ENCODE measurements at regions not wholly inside any gene's neighbourhood (a gene's known extent, or its start where the extent isn't known, plus 50 kb on each side); places are given as distances from the start of the nearest gene placed in this dataset.

DNA sequence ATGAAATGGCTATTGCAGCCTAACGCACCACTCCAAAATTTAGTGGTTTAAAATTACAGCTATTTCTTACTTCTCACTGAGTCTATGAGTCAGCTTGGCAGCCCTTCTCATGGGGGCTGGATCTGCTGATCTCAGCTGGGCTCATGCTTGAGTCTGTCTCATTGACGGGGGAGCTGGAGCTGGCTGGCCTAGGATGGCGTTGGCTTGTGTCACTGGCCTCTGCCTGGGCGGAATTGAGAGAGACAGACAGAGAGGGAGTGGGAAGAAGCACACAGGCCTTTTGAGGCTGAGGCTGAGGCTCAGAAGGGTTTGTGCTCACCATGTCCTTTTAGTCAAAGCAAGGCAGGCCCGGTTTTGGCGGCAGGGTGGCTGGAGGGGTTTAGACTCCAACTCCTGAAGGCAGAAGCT lies 412.1 kb upstream of the MYT1L start:
- no peak overlapping the region for H3K4me2 ChIP-seq
- TF ChIP-seq EZH2 (IDR thresholded peaks at IDR 0.05; ENCODE audit: low read depth), result no peak
- TF ChIP-seq, protein P1, sequence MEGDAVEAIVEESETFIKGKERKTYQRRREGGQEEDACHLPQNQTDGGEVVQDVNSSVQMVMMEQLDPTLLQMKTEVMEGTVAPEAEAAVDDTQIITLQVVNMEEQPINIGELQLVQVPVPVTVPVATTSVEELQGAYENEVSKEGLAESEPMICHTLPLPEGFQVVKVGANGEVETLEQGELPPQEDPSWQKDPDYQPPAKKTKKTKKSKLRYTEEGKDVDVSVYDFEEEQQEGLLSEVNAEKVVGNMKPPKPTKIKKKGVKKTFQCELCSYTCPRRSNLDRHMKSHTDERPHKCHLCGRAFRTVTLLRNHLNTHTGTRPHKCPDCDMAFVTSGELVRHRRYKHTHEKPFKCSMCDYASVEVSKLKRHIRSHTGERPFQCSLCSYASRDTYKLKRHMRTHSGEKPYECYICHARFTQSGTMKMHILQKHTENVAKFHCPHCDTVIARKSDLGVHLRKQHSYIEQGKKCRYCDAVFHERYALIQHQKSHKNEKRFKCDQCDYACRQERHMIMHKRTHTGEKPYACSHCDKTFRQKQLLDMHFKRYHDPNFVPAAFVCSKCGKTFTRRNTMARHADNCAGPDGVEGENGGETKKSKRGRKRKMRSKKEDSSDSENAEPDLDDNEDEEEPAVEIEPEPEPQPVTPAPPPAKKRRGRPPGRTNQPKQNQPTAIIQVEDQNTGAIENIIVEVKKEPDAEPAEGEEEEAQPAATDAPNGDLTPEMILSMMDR (conservative IDR thresholded peaks at IDR 0.05), result no peak
- H3F3A ChIP-seq (ENCODE audit: insufficient read depth, low read depth), result no peaks in the 10 kb centered on the region
- H3K27ac ChIP-seq, result no peak overlapping the region
- intact Hi-C loops (cut with micrococcal nuclease; ENCODE audit: unreplicated experiment), result no loop called here
- peaks cover 92% of the 10 kb centered on the region for H3K27me3 ChIP-seq (ENCODE audit: insufficient read depth, low read depth)
- no peak for DNase-seq
- H2AFZ ChIP-seq, result no peak overlapping the region
- no peaks in the 10 kb centered on the region for H4K20me1 ChIP-seq (ENCODE audit: insufficient read depth)
- no peaks in the 10 kb centered on the region for H3K36me3 ChIP-seq (ENCODE audit: low read depth)
- H3K4me1 ChIP-seq (replicated peaks; ENCODE audit: insufficient read depth), result no peaks in the 10 kb centered on the region
- H3K79me2 ChIP-seq (ENCODE audit: low read depth), result no peaks in the 10 kb centered on the region
- BruUV-seq (replicated peaks), result no TSS peak
- CTCF ChIA-PET, result interaction anchor here (0.6 kb wide), 1 partner anchor 1316 kb away, joined by 6 read pairs; no protein-coding TSS in a partner anchor
- H3K9me2 ChIP-seq (ENCODE audit: insufficient read depth), result no peaks in the 10 kb centered on the region
- POLR2A ChIA-PET (ENCODE audit: unreplicated experiment), result no interaction called here
- H3K9me3 ChIP-seq (ENCODE audit: insufficient read depth, low read depth), result no peaks in the 10 kb centered on the region
- no peak overlapping the region for H3K4me3 ChIP-seq

DNA sequence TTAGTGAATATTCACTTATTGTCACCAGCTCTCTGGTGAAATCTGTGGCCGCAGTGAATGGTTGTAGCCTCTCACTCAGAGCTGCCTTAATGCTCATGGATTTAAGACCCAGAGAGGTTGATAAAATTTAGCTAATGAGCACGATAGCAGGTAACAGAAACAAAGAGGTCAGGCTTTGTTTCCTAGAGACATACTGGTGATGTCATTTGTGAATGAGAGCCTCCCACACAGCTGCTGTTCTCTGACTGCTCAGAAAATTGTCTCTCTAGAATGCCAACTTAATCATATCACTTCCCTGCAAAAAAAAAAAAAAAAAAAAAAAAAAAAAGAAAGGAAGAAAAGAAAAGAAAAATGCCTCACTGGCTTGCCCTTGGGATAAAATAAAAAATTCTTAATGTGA lies 411.7 kb upstream of the MYT1L start:
- Histone ChIP-seq H3K4me1 (replicated peaks; ENCODE audit: insufficient read depth) (no peaks in the 10 kb centered on the region), H3K36me3 (ENCODE audit: low read depth) (no peaks in the 10 kb centered on the region), H3K4me3 (no peak overlapping the region), H4K20me1 (ENCODE audit: insufficient read depth) (no peaks in the 10 kb centered on the region), H3K9me2 (ENCODE audit: insufficient read depth) (no peaks in the 10 kb centered on the region), H3K27ac (no peak overlapping the region), H3K79me2 (ENCODE audit: low read depth) (no peaks in the 10 kb centered on the region), H3K27me3 (ENCODE audit: insufficient read depth, low read depth) (peaks cover 92% of the 10 kb centered on the region), H3F3A (ENCODE audit: insufficient read depth, low read depth) (no peaks in the 10 kb centered on the region), H2AFZ (no peak overlapping the region), H3K9me3 (ENCODE audit: insufficient read depth, low read depth) (no peaks in the 10 kb centered on the region), H3K4me2 (no peak overlapping the region)
- TF ChIP-seq, protein P1 (conservative IDR thresholded peaks at IDR 0.05), result no peak
- DNase-seq, result no peak
- no TSS peak for BruUV-seq (replicated peaks)
- ChIA-PET POLR2A (ENCODE audit: unreplicated experiment) (no interaction called here), CTCF (interaction anchor here (0.6 kb wide), 1 partner anchor 1317 kb away, joined by 6 read pairs; no protein-coding TSS in a partner anchor)
- intact Hi-C loops (cut with micrococcal nuclease; ENCODE audit: unreplicated experiment), result no loop called here

DNA sequence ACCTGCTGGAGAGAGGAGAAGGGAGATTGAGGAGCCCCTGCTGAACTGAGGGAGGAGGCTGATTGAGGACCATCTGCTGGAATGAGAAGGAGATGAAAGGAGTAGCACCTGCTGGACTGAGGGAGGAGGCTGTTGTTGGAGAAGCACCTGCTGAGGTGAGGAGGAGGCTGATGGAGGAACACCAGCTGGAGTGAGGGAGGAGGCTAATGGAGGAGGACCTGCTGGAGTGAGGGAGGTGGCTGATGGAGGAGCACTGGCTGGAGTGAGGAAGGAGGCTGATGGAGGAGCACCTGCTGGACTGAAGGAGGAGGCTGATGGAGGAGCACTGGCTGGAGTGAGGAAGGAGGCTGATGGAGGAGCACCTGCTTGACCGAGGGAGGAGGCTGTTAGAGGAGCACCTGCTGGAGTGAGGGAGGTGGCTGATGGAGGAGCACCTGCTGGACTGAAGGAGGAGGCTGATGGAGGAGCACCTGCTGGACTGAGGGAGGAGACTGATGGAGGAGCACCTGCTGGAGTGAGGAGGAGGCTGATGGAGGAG lies 409.2 kb upstream of the MYT1L start:
- POLR2A ChIA-PET (ENCODE audit: unreplicated experiment), result interaction anchor here (0.7 kb wide), 1 partner anchor 33 kb away, joined by 14 read pairs; no protein-coding TSS in a partner anchor
- CTCF ChIA-PET, result no interaction called here
- no peak overlapping the region for H2AFZ ChIP-seq
- BruUV-seq (replicated peaks), result no TSS peak
- no peaks in the 10 kb centered on the region for H3K36me3 ChIP-seq (ENCODE audit: low read depth)
- intact Hi-C loops (cut with micrococcal nuclease; ENCODE audit: unreplicated experiment), result no loop called here
- H3K4me2 ChIP-seq, result no peak overlapping the region
- H3K4me1 ChIP-seq (replicated peaks; ENCODE audit: insufficient read depth), result no peaks in the 10 kb centered on the region
- TF ChIP-seq, protein P1 (conservative IDR thresholded peaks at IDR 0.05), result no peak
- TF ChIP-seq EZH2 (IDR thresholded peaks at IDR 0.05; ENCODE audit: low read depth), result no peak
- no peaks in the 10 kb centered on the region for H3K79me2 ChIP-seq (ENCODE audit: low read depth)
- no peak overlapping the region for H3K4me3 ChIP-seq
- no peaks in the 10 kb centered on the region for H4K20me1 ChIP-seq (ENCODE audit: insufficient read depth)
- DNase-seq, result no peak
- no peaks in the 10 kb centered on the region for H3K9me2 ChIP-seq (ENCODE audit: insufficient read depth)
- no peaks in the 10 kb centered on the region for H3F3A ChIP-seq (ENCODE audit: insufficient read depth, low read depth)
- H3K27me3 ChIP-seq (ENCODE audit: insufficient read depth, low read depth), result peaks cover 82% of the 10 kb centered on the region
- H3K27ac ChIP-seq, result no peak overlapping the region
- H3K9me3 ChIP-seq (ENCODE audit: insufficient read depth, low read depth), result no peaks in the 10 kb centered on the region

Measured in PC-9 (cell line).